ENCODE measurements at regions not wholly inside any gene's neighbourhood (a gene's known extent, or its start where the extent isn't known, plus 50 kb on each side); places are given as distances from the start of the nearest gene placed in this dataset.

DNA sequence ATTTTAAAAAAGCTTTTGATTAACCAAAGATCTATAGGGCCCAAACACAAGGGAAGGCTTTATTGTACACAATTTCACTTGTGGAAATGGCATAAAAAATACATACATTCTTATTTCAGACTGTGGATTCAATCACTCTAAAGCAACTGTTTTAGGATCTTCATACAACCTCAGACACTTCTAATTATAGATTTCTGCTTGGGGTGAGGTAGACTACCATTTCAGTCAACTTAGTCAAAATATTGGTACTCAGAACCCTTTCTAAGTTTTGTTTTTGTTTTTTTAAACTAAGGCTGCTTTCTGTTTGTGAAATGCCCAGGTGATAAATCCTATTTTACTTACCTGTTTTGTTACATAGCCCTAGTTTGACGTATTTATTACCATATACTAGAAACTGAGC, 284.5 kb upstream of the RASA1 start:
- TF ChIP-seq, protein P1, sequence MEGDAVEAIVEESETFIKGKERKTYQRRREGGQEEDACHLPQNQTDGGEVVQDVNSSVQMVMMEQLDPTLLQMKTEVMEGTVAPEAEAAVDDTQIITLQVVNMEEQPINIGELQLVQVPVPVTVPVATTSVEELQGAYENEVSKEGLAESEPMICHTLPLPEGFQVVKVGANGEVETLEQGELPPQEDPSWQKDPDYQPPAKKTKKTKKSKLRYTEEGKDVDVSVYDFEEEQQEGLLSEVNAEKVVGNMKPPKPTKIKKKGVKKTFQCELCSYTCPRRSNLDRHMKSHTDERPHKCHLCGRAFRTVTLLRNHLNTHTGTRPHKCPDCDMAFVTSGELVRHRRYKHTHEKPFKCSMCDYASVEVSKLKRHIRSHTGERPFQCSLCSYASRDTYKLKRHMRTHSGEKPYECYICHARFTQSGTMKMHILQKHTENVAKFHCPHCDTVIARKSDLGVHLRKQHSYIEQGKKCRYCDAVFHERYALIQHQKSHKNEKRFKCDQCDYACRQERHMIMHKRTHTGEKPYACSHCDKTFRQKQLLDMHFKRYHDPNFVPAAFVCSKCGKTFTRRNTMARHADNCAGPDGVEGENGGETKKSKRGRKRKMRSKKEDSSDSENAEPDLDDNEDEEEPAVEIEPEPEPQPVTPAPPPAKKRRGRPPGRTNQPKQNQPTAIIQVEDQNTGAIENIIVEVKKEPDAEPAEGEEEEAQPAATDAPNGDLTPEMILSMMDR (IDR thresholded peaks at IDR 0.05) = no peak
- no peak for TF ChIP-seq EZH2 (IDR thresholded peaks at IDR 0.05; ENCODE audit: borderline replicate concordance, insufficient read depth, low read depth, low read length, poor library complexity, severe bottlenecking)

Measured in B cell (primary cell).